ENCODE measurements at regions not wholly inside any gene's neighbourhood (a gene's known extent, or its start where the extent isn't known, plus 50 kb on each side); places are given as distances from the start of the nearest gene placed in this dataset.

- H2AFZ ChIP-seq (ENCODE audit: control insufficient read depth, low read length) = no peak overlapping the region
- no peak overlapping the region for H3K4me2 ChIP-seq (ENCODE audit: control insufficient read depth, extremely low read depth, insufficient read depth, low read depth, low read length)
- H3K27me3 ChIP-seq (ENCODE audit: control insufficient read depth, extremely low read depth, insufficient read depth, low read length) = no peaks in the 10 kb centered on the region
- H3K27ac ChIP-seq (ENCODE audit: control insufficient read depth, insufficient read depth, low read length) = no peak overlapping the region
- no peak overlapping the region for H3K9ac ChIP-seq (ENCODE audit: control insufficient read depth, extremely low read depth, insufficient read depth, low read length)
- no peak overlapping the region for H3K4me3 ChIP-seq (ENCODE audit: control insufficient read depth in 2 of 3, extremely low read depth in 1 of 3, insufficient read depth in 2 of 3, low read depth in 1 of 3, low read length in 3 of 3)
- no peaks in the 10 kb centered on the region for H3K9me1 ChIP-seq (ENCODE audit: control insufficient read depth, extremely low read depth, insufficient read depth, low read length)
- FAIRE-seq (no peak), DNase-seq (ENCODE audit: low read depth, low spot score) (no peak)
- peaks cover 21% of the 10 kb centered on the region for H3K4me1 ChIP-seq (ENCODE audit: control insufficient read depth, extremely low read depth, insufficient read depth, low read length)
- no peaks in the 10 kb centered on the region for H3K79me2 ChIP-seq (ENCODE audit: control insufficient read depth, insufficient read depth, low read length)
- TF ChIP-seq EZH2 (IDR thresholded peaks at IDR 0.05; ENCODE audit: low read length) = no peak
- no peak for TF ChIP-seq CTCF (optimal IDR thresholded peaks at IDR 0.05 in 1 of 3, IDR thresholded peaks at IDR 0.05 in 1 of 3, conservative IDR thresholded peaks at IDR 0.05 in 1 of 3; ENCODE audit: extremely low read depth in 1 of 3, insufficient read depth in 2 of 3, low read length in 3 of 3)
- no peaks in the 10 kb centered on the region for H3K36me3 ChIP-seq (ENCODE audit: control insufficient read depth in 2 of 2, extremely low read depth in 1 of 2, insufficient read depth in 2 of 2, low read length in 2 of 2)
- dilution Hi-C loops (cut with MboI; ENCODE audit: extremely low pct_ligation_motif_present, low sequenced_read_pairs) = no loop called here
- H4K20me1 ChIP-seq (ENCODE audit: control insufficient read depth, extremely low read depth, insufficient read depth, low read length) = no peaks in the 10 kb centered on the region
- no peaks in the 10 kb centered on the region for H3K9me3 ChIP-seq (ENCODE audit: control insufficient read depth, low read depth, low read length)
These were observed 56.0 kb upstream of the WSB1 start for GRCh38 chr17:27237890-27238289.

- Histone ChIP-seq H3K9me1 (ENCODE audit: control insufficient read depth, extremely low read depth, insufficient read depth, low read length) (peaks cover 1% of the 10 kb centered on the region), H3K4me3 (ENCODE audit: control insufficient read depth in 2 of 3, extremely low read depth in 1 of 3, insufficient read depth in 2 of 3, low read depth in 1 of 3, low read length in 3 of 3) (no peak overlapping the region), H3K9me3 (ENCODE audit: control insufficient read depth, low read depth, low read length) (no peaks in the 10 kb centered on the region), H3K4me2 (ENCODE audit: control insufficient read depth, extremely low read depth, insufficient read depth, low read depth, low read length) (no peak overlapping the region), H3K4me1 (ENCODE audit: control insufficient read depth, extremely low read depth, insufficient read depth, low read length) (peaks cover 32% of the 10 kb centered on the region), H3K27ac (ENCODE audit: control insufficient read depth, insufficient read depth, low read length) (no peak overlapping the region), H3K9ac (ENCODE audit: control insufficient read depth, extremely low read depth, insufficient read depth, low read length) (no peak overlapping the region), H3K36me3 (ENCODE audit: control insufficient read depth in 2 of 2, extremely low read depth in 1 of 2, insufficient read depth in 2 of 2, low read length in 2 of 2) (no peaks in the 10 kb centered on the region), H2AFZ (ENCODE audit: control insufficient read depth, low read length) (no peak overlapping the region), H3K27me3 (ENCODE audit: control insufficient read depth, extremely low read depth, insufficient read depth, low read length) (no peaks in the 10 kb centered on the region), H4K20me1 (ENCODE audit: control insufficient read depth, extremely low read depth, insufficient read depth, low read length) (no peaks in the 10 kb centered on the region), H3K79me2 (ENCODE audit: control insufficient read depth, insufficient read depth, low read length) (no peaks in the 10 kb centered on the region)
- dilution Hi-C loops (cut with MboI; ENCODE audit: extremely low pct_ligation_motif_present, low sequenced_read_pairs) = no loop called here
- DNase-seq (ENCODE audit: low read depth, low spot score) (no peak), FAIRE-seq (no peak)
- TF ChIP-seq EZH2 (IDR thresholded peaks at IDR 0.05; ENCODE audit: low read length) (no peak), CTCF (optimal IDR thresholded peaks at IDR 0.05 in 1 of 3, IDR thresholded peaks at IDR 0.05 in 1 of 3, conservative IDR thresholded peaks at IDR 0.05 in 1 of 3; ENCODE audit: extremely low read depth in 1 of 3, insufficient read depth in 2 of 3, low read length in 3 of 3) (no peak)
These were observed 54.9 kb upstream of the WSB1 start for GRCh38 chr17:27239046-27239445.

All from keratinocyte (primary cell).